Suprapubic skin (tissue), 4 donors: ENCODE measurements at regions not wholly inside any gene's neighbourhood (a gene's known extent, or its start where the extent isn't known, plus 50 kb on each side); places are given as distances from the start of the nearest gene placed in this dataset.

Source experiments
- DNase-seq, 2 donors: peaks; one replicate each; pipeline ENCODE4 v3.0.0-alpha.2; 2019; ENCODE audit warnings: low spot score in 2 of 2
- H3K27ac ChIP-seq: fragments of 200-600 bp; sonication (generic); one replicate; pipeline ENCODE4 v1.5.1; 2019
- H3K27me3 ChIP-seq: fragments of 200-600 bp; sonication (generic); one replicate; pipeline ENCODE4 v1.5.1; 2019
- H3K36me3 ChIP-seq: fragments of 200-600 bp; sonication (generic); one replicate; pipeline ENCODE4 v1.5.1; 2019
- H3K4me1 ChIP-seq: fragments of 200-600 bp; sonication (generic); one replicate; pipeline ENCODE4 v1.5.1; 2019
- H3K4me3 ChIP-seq: fragments of 200-600 bp; sonication (generic); one replicate; pipeline ENCODE4 v1.5.1; 2019; ENCODE audit warnings: mild to moderate bottlenecking
- H3K9me3 ChIP-seq: fragments of 200-600 bp; sonication (generic); one replicate; pipeline ENCODE4 v1.5.1; 2019
- EP300 ChIP-seq: sonication (generic); formaldehyde crosslinking; IDR thresholded peaks from one replicate; pipeline ENCODE4 v1.6.1; 2017; ENCODE audit warnings: antibody characterized with exemption
- POLR2A ChIP-seq, 2 donors: fragments of 450-650 bp; IDR thresholded peaks; one replicate each; pipeline ENCODE4 v1.6.1; 2017; ENCODE audit warnings: antibody characterized with exemption in 2 of 2, mild to moderate bottlenecking in 2 of 2, moderate library complexity in 2 of 2
- POLR2AphosphoS5 ChIP-seq, 3 donors: sonication (generic); formaldehyde crosslinking; IDR thresholded peaks; one replicate each; pipeline ENCODE4 v1.6.1; 2017; ENCODE audit warnings: antibody characterized with exemption in 3 of 3
- WGBS: methylation state at CpG from one replicate; pipeline ENCODE4 v1.1.5; 2018; 5-methylcytosine and 5-hydroxymethylcytosine counted together
- TF ChIP-seq, protein P1 (sequence below), 2 donors: fragments of 200-600 bp in 1 of 2; fragments of 450-650 bp in 1 of 2; sonication (generic) in 1 of 2; IDR thresholded peaks; one replicate each; pipeline ENCODE4 v1.5.1; 2016 to 2019; ENCODE audit warnings: antibody characterized with exemption in 2 of 2, mild to moderate bottlenecking in 1 of 2, moderate library complexity in 1 of 2

DNA sequence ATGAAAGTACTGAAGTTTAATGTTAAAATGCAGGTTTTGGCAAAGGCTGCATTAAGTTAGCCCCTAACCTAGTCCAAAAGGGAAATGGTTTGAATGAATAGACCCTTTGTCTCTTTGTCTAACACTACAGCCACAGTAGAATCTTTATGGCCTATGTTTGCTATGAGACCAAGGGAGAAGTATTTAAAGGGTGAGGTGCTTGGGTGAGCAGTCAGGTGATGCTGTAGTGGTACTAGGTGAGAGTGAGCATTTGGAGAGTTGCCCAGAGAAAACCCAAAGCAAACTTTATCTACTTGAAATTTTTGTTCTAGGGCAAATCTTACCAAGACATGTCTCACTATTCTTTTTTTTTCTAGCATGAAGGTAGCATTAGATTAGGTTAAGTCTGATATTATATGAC is 1961.4 kb upstream of the WWC1 start:
- Histone ChIP-seq H3K27me3 (no peaks in the 10 kb centered on the region), H3K4me1 (no peaks in the 10 kb centered on the region), H3K36me3 (no peaks in the 10 kb centered on the region), H3K27ac (no peak overlapping the region), H3K4me3 (no peak overlapping the region), H3K9me3 (no peaks in the 10 kb centered on the region)
- TF ChIP-seq, protein P1, sequence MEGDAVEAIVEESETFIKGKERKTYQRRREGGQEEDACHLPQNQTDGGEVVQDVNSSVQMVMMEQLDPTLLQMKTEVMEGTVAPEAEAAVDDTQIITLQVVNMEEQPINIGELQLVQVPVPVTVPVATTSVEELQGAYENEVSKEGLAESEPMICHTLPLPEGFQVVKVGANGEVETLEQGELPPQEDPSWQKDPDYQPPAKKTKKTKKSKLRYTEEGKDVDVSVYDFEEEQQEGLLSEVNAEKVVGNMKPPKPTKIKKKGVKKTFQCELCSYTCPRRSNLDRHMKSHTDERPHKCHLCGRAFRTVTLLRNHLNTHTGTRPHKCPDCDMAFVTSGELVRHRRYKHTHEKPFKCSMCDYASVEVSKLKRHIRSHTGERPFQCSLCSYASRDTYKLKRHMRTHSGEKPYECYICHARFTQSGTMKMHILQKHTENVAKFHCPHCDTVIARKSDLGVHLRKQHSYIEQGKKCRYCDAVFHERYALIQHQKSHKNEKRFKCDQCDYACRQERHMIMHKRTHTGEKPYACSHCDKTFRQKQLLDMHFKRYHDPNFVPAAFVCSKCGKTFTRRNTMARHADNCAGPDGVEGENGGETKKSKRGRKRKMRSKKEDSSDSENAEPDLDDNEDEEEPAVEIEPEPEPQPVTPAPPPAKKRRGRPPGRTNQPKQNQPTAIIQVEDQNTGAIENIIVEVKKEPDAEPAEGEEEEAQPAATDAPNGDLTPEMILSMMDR (IDR thresholded peaks at IDR 0.05), result no peak
- TF ChIP-seq EP300 (no peak), POLR2AphosphoS5 (IDR thresholded peaks at IDR 0.05) (no peak), POLR2A (IDR thresholded peaks at IDR 0.05) (no peak)
- no peak for DNase-seq

DNA sequence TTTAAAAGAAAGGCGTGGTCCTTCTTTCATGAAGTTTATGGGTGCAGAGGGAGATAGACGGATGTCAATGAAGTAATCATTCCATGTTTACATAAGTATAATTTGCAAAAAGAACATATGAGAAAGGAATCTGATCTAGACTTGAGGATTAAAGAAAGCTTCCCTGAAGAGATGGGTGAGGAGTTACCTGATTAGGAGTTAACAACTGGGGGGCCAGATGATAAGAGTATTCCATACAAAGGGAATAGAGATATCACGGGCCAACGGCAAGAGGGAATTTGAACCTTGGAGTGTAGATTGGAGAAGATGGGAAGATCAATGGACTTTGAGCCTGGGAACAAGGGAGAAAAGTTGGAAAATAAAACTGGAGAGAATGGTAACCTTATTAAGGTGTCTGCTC is 1959.9 kb upstream of the WWC1 start:
- DNase-seq, result no peak
- TF ChIP-seq POLR2AphosphoS5 (IDR thresholded peaks at IDR 0.05) (no peak), EP300 (no peak)
- H3K4me1 ChIP-seq, result no peaks in the 10 kb centered on the region
- H3K9me3 ChIP-seq, result no peaks in the 10 kb centered on the region
- WGBS, result 77% methylated on average over 4 of the region's 4 CpGs
- H3K27me3 ChIP-seq, result no peaks in the 10 kb centered on the region
- H3K36me3 ChIP-seq, result no peaks in the 10 kb centered on the region
- H3K27ac ChIP-seq, result no peak overlapping the region
- H3K4me3 ChIP-seq, result no peak overlapping the region

DNA sequence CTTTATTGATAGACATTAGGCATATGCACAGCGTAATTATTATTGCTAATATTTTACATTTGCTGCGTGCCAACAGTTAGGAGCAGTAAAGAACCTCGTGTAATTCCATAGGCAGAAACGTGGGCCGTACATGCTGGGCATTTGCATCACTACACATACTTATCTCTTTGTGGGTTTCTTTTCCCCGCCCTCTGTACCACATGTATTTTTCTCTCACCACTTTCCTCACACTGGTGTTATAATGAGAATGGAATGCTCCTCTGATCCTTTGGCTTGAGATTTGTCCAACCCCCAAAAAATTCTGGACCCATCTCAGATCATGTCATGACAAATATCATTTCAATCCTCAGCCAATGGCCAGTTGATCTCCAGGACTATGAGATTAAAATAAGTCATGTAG is 1952.6 kb upstream of the WWC1 start:
- Histone ChIP-seq H3K4me1 (no peaks in the 10 kb centered on the region), H3K27me3 (no peaks in the 10 kb centered on the region), H3K27ac (no peak overlapping the region), H3K9me3 (no peaks in the 10 kb centered on the region), H3K36me3 (no peaks in the 10 kb centered on the region), H3K4me3 (no peak overlapping the region)
- WGBS, result 78% methylated on average over 6 of the region's 6 CpGs
- DNase-seq, result no peak
- TF ChIP-seq, protein P1 (IDR thresholded peaks at IDR 0.05), result no peak
- TF ChIP-seq EP300 (no peak), POLR2A (IDR thresholded peaks at IDR 0.05) (no peak), POLR2AphosphoS5 (IDR thresholded peaks at IDR 0.05) (no peak)

DNA sequence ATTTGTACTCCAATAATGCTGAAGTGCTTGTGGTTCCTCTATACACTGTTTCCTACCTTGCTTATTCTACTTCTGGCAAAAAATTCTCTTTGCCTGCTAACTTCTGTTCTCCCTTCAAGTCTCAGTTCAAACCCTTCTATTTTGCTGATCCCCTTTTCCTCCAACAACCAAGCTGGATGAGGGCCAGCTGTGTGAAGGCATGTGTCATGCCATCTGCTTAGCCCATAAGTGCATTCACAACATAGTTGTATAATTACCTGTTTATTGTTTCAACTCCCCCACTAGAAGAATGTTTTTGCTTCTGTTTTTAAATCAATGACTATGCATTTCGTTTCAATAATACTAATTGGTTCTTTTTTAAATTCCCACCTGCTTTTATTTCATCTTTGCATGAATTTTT is 1951.4 kb upstream of the WWC1 start:
- no peak overlapping the region for H3K27ac ChIP-seq
- no peaks in the 10 kb centered on the region for H3K27me3 ChIP-seq
- H3K4me3 ChIP-seq, result no peak overlapping the region
- H3K36me3 ChIP-seq, result no peaks in the 10 kb centered on the region
- H3K9me3 ChIP-seq, result no peaks in the 10 kb centered on the region
- no peaks in the 10 kb centered on the region for H3K4me1 ChIP-seq
- WGBS, result 39% methylated on average over 1 of the region's 1 CpG
- no peak for DNase-seq
- TF ChIP-seq, protein P1 (IDR thresholded peaks at IDR 0.05), result no peak
- no peak for TF ChIP-seq EP300
- no peak for TF ChIP-seq POLR2A (IDR thresholded peaks at IDR 0.05)
- TF ChIP-seq POLR2AphosphoS5 (IDR thresholded peaks at IDR 0.05), result no peak

DNA sequence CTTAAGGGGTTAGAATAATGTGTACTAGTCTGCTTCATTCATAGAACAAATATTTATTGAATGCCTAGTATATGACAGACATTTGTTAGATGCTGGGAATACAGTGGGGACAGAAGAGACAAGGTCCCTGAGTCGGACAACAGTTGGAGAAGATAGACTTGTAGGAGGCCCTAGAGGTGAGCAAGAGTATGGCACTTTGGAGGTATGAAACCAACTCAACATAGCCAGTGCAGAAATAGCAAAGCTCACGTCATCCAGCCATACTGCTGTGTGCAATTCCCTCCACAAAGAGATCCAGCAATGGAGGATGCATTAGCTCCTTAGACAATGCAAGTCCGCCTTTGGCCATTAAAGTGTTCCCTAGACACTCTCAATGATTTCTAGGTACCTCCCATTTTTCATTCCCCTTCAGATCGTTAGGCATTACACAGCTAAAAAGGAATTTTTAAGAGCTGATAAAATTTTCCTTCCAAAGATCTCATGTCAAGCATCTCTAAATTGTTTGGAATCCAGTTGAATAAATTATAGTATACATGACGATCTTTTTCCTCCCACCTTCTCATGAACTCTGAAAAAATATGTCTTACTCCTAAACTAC is 1949.6 kb upstream of the WWC1 start:
- DNase-seq, result no peak
- H3K27me3 ChIP-seq, result no peaks in the 10 kb centered on the region
- H3K4me3 ChIP-seq, result no peak overlapping the region
- H3K4me1 ChIP-seq, result no peaks in the 10 kb centered on the region
- no peaks in the 10 kb centered on the region for H3K36me3 ChIP-seq
- TF ChIP-seq, protein P1 (IDR thresholded peaks at IDR 0.05), result no peak
- TF ChIP-seq EP300 (no peak), POLR2A (IDR thresholded peaks at IDR 0.05) (no peak), POLR2AphosphoS5 (IDR thresholded peaks at IDR 0.05) (no peak)
- H3K27ac ChIP-seq, result no peak overlapping the region
- no peaks in the 10 kb centered on the region for H3K9me3 ChIP-seq
- 68% methylated on average over 5 of the region's 5 CpGs for WGBS

DNA sequence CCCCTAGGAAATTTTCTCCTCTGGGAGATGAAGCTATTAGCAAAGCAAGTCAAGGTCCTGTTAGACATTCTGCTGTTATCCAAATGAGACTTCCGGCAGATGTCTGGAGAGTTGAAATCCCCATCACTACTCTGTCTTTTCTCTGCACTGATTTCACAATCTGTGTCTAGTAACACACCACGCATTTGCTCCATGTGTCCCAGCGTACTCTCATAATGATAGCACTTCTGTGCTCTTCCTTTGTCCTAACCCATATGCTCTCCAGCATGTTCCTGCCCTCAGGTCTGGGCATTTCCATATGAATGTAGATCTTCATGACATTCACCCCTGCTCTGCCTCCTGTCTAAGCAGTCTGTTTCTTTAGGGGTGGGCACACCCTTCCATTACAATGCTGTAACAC is 1949.0 kb upstream of the WWC1 start:
- Histone ChIP-seq H3K36me3 (no peaks in the 10 kb centered on the region), H3K9me3 (no peaks in the 10 kb centered on the region), H3K27ac (no peak overlapping the region), H3K27me3 (no peaks in the 10 kb centered on the region), H3K4me3 (no peak overlapping the region), H3K4me1 (no peaks in the 10 kb centered on the region)
- no peak for TF ChIP-seq POLR2AphosphoS5 (IDR thresholded peaks at IDR 0.05)
- no peak for TF ChIP-seq EP300
- no peak for TF ChIP-seq POLR2A (IDR thresholded peaks at IDR 0.05)
- 58% methylated on average over 3 of the region's 3 CpGs for WGBS
- no peak for DNase-seq
